Gastroesophageal sphincter (tissue), 4 donors: ENCODE measurements at regions not wholly inside any gene's neighbourhood (a gene's known extent, or its start where the extent isn't known, plus 50 kb on each side); places are given as distances from the start of the nearest gene placed in this dataset.

Experiments used
- ATAC-seq: fragments of 150-250 bp; one replicate; pipeline ENCODE4 v1.9.1; 2016; ENCODE audit warnings: mild to moderate bottlenecking, moderate library complexity
- H3K27ac ChIP-seq, 4 donors: fragments of 200-600 bp; sonication (generic) in 3 of 4; 1 replicate in 3 of 4; 2 replicates in 1 of 4; pipeline ENCODE4 v1.5.1; 2016 to 2019
- H3K27me3 ChIP-seq: fragments of 200-600 bp; sonication (generic); one replicate; pipeline ENCODE4 v1.5.1; 2019
- H3K36me3 ChIP-seq, 2 donors: fragments of 200-600 bp; sonication (generic); one replicate each; pipeline ENCODE4 v1.5.1; 2019; ENCODE audit warnings: control low read depth in 1 of 2
- H3K4me1 ChIP-seq, 3 donors: fragments of 200-600 bp; sonication (generic); 1 replicate in 2 of 3; 2 replicates in 1 of 3; pipeline ENCODE4 v1.5.1; 2016 to 2019; ENCODE audit warnings: control low read depth in 2 of 3
- H3K4me3 ChIP-seq, 2 donors: fragments of 200-600 bp; sonication (generic); one replicate each; pipeline ENCODE4 v1.5.1; 2019; ENCODE audit warnings: mild to moderate bottlenecking in 1 of 2, moderate library complexity in 1 of 2
- H3K9me3 ChIP-seq, 3 donors: fragments of 200-600 bp; sonication (generic); one replicate each; pipeline ENCODE4 v1.5.1; 2017 to 2019; ENCODE audit warnings: control low read depth in 2 of 3
- EP300 ChIP-seq: sonication (generic); formaldehyde crosslinking; IDR thresholded peaks from one replicate; pipeline ENCODE4 v1.6.1; 2017; ENCODE audit warnings: antibody characterized with exemption, mild to moderate bottlenecking
- POLR2A ChIP-seq, 2 donors: fragments of 450-650 bp; IDR thresholded peaks; one replicate each; pipeline ENCODE4 v1.6.1; 2017; ENCODE audit warnings: antibody characterized with exemption in 2 of 2, mild to moderate bottlenecking in 2 of 2, moderate library complexity in 1 of 2
- POLR2AphosphoS5 ChIP-seq: sonication (generic); formaldehyde crosslinking; IDR thresholded peaks from one replicate; pipeline ENCODE4 v1.6.1; 2017; ENCODE audit warnings: antibody characterized with exemption
- WGBS, 2 donors: methylation state at CpG; one replicate each; pipeline ENCODE4 v1.1.5; 2018; ENCODE audit warnings: low coverage in 1 of 2; 5-methylcytosine and 5-hydroxymethylcytosine counted together
- TF ChIP-seq, protein P1 (sequence below), 4 experiments: fragments of 200-600 bp in 2 of 4; fragments of 450-650 bp in 2 of 4; sonication (generic) in 1 of 4; IDR thresholded peaks; one replicate each; pipeline ENCODE4 v1.5.1; 2017 to 2019; ENCODE audit warnings: antibody characterized with exemption in 4 of 4, mild to moderate bottlenecking in 2 of 4, moderate library complexity in 2 of 4

DNA sequence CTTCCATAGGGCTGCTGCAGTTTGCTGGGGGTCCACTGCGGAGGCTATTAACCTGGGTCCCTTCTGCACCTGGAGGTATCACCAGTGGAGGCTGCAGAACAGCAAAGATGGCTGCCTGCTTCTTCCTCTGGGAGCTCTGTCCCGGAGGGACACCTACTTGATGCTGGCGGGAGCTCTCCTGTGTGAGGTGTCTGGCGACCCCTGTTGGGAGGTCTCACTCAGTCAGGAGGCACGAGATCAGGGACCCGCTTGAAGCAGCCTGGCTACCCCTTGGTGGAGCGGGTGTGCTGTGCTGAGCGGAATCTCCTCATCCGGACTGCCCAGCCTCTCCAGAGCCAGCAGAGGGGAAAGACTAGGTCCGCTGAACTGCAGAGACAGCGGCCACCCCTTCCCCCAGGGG, 56.0 kb upstream of the CTXND1 start:
- ATAC-seq, result no peak
- no peaks in the 10 kb centered on the region for H3K4me1 ChIP-seq
- peaks cover 20% of the 10 kb centered on the region for H3K27me3 ChIP-seq
- H3K4me3 ChIP-seq, result no peak overlapping the region
- no CpG with 5 or more reads among the region's 11 CpGs for WGBS, 2 donors
- no peaks in the 10 kb centered on the region for H3K36me3 ChIP-seq
- no peaks in the 10 kb centered on the region for H3K9me3 ChIP-seq
- no peak for TF ChIP-seq POLR2A (IDR thresholded peaks at IDR 0.05)
- TF ChIP-seq, protein P1, sequence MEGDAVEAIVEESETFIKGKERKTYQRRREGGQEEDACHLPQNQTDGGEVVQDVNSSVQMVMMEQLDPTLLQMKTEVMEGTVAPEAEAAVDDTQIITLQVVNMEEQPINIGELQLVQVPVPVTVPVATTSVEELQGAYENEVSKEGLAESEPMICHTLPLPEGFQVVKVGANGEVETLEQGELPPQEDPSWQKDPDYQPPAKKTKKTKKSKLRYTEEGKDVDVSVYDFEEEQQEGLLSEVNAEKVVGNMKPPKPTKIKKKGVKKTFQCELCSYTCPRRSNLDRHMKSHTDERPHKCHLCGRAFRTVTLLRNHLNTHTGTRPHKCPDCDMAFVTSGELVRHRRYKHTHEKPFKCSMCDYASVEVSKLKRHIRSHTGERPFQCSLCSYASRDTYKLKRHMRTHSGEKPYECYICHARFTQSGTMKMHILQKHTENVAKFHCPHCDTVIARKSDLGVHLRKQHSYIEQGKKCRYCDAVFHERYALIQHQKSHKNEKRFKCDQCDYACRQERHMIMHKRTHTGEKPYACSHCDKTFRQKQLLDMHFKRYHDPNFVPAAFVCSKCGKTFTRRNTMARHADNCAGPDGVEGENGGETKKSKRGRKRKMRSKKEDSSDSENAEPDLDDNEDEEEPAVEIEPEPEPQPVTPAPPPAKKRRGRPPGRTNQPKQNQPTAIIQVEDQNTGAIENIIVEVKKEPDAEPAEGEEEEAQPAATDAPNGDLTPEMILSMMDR (IDR thresholded peaks at IDR 0.05), result no peak
- TF ChIP-seq POLR2AphosphoS5, result no peak
- TF ChIP-seq EP300, result no peak
- no peak overlapping the region for H3K27ac ChIP-seq

DNA sequence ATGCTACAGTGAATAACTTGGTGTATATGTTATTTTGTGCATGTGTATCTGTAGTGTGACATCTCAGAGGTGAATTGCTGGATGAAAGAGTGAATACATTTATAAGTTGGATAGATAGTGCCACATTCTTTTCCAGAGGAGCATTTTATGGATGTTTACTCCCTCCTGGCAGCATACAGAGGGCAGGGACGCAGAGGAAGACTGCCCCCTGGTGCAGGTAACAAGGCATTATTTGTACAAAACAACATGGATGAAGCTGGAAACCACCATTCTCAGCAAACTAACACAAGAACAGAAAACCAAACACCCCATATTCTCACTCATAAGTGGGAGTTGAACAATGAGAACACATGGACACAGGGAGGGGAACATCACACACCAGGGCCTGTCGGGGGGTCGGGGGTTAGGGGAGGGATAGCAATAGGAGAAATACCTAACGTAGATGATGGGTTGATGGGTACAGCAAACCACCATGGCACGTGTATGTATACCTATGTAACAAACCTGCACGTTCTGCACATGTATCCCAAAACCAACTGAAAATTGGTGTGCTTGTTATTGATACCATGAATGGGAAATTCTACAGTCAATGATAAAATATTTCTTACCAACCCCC, 57.9 kb upstream of the CTXND1 start:
- no peaks in the 10 kb centered on the region for H3K9me3 ChIP-seq
- 63 to 66% methylated on average over 4 to 5 of the region's 6 CpGs for WGBS, 2 donors
- no peak for ATAC-seq

DNA sequence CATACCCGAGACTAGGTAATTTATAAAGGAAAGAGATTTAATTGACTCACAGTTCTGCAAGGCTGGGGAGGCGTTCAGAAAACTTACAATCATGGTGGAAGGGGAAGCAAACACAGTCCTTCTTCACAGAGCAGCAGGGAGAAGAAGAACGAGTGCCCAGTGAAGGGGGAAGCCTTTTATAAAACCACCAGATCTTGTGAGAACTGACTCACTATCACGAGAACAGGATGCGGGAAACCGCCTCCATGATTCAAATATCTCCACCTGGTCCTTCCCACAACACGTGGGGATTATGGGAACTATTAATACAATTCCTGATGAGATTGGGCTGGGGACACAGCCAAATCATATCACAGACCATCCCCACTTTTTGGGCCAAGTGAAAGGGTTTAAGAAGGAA, 58.8 kb upstream of the CTXND1 start:
- no peaks in the 10 kb centered on the region for H3K4me1 ChIP-seq
- H3K4me3 ChIP-seq, result no peak overlapping the region
- no peaks in the 10 kb centered on the region for H3K9me3 ChIP-seq
- no peak for ATAC-seq
- H3K27ac ChIP-seq, result no peak overlapping the region
- TF ChIP-seq POLR2A (IDR thresholded peaks at IDR 0.05) (no peak), POLR2AphosphoS5 (no peak), EP300 (no peak)
- TF ChIP-seq, protein P1 (IDR thresholded peaks at IDR 0.05), result no peak
- H3K36me3 ChIP-seq, result no peaks in the 10 kb centered on the region
- 73 to 78% methylated on average over 5 to 6 of the region's 7 CpGs for WGBS, 2 donors
- peaks cover 21% of the 10 kb centered on the region for H3K27me3 ChIP-seq

More for the DNA sequence above, 57.9 kb upstream of the CTXND1 start:
- Histone ChIP-seq H3K4me3 (no peak overlapping the region), H3K27ac (no peak overlapping the region), H3K27me3 (peaks cover 21% of the 10 kb centered on the region), H3K4me1 (no peaks in the 10 kb centered on the region), H3K36me3 (no peaks in the 10 kb centered on the region)
- TF ChIP-seq EP300, result no peak
- TF ChIP-seq POLR2AphosphoS5, result no peak
- no peak for TF ChIP-seq POLR2A (IDR thresholded peaks at IDR 0.05)
- TF ChIP-seq, protein P1 (IDR thresholded peaks at IDR 0.05), result peak in 1 of 4 experiments; percentile 15

DNA sequence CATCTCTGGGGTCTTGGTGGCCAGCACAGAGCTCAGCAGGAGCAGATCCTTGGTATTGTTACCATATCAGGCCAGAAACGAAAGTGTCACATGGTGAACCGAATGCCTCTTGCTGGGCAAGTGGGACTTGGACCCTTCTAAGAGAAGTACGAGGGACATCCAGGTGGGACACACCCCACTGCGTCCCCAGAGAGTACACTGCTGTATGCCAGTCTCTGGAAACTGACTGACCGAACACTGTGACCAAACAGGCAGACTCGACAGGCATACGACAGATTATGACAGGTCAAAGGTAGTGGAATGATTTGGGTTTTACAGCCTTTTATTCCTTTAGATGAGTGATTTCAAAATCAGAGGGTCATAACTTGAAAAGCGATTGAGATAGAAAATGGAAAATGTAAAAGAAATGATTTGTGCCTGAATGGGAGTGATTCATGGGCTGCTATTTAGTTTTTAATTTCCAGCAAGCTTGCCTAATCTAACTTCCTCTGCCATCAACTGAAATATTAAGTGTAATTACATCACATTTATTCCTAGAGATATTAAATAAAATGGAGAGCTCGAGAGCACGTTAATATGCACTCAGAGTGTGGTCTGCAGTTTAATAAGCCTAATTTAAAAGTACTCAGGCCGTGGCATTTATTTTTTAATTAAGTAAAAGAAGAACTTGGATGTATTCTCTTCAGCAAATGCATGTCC, 63.4 kb upstream of the CTXND1 start:
- Histone ChIP-seq H3K27ac (no peak overlapping the region), H3K4me3 (no peak overlapping the region), H3K9me3 (no peaks in the 10 kb centered on the region), H3K4me1 (no peaks in the 10 kb centered on the region), H3K36me3 (no peaks in the 10 kb centered on the region), H3K27me3 (peaks cover 13% of the 10 kb centered on the region)
- TF ChIP-seq EP300, result no peak
- no peak for TF ChIP-seq POLR2A (IDR thresholded peaks at IDR 0.05)
- no peak for TF ChIP-seq POLR2AphosphoS5
- TF ChIP-seq, protein P1 (IDR thresholded peaks at IDR 0.05), result no peak
- WGBS, 2 donors, result 55 to 75% methylated on average over 4 to 11 of the region's 11 CpGs
- ATAC-seq, result no peak
